K562 (cell line): ENCODE measurements at regions not wholly inside any gene's neighbourhood (a gene's known extent, or its start where the extent isn't known, plus 50 kb on each side); places are given as distances from the start of the nearest gene placed in this dataset.

ENCODE experiments used
- ATAC-seq: fragments of 200-7000 bp; cut with Tn5 transposase; 3 replicates; pipeline ENCODE4 v1.9.1; 2020; ENCODE audit warnings: moderate library complexity
- BruUV-seq: library from RNA; stranded (reverse); fragments of 400-500 nt; replicated peaks from 2 replicates; lab custom pipeline; 2021; lab: Mats Ljungman, UMichigan
- CTCF ChIA-PET: fragments of 300-600 bp; formaldehyde crosslinking; extraction: SDS; loops from one replicate; lab custom pipeline; 2021; ENCODE audit warnings: low intra/inter-chr PET ratio; lab: Yijun Ruan, JAX
- POLR2A ChIA-PET: fragments of 300-600, 350-650 bp; sonication (Branson Sonifier 250); formaldehyde crosslinking; extraction: SDS; loops from one replicate; lab custom pipeline; 2021; ENCODE audit warnings: antibody characterized with exemption, inconsistent platforms; lab: Yijun Ruan, JAX
- DNase-seq, 4 experiments: peaks; one replicate each; pipeline versions ENCODE4 v3.0.0 to v3.0.0-alpha.2; 2011 to 2018; ENCODE audit warnings: low spot score in 3 of 4, mixed read lengths in 3 of 4; ENCODE audit errors: extremely low read depth in 1 of 4
- FAIRE-seq: peaks from 2 replicates; lab custom pipeline; 2011; peaks lifted over from hg19 to GRCh38; lab: Jason Lieb, UNC
- H2AFZ ChIP-seq: 2 replicates; pipeline ENCODE4 v1.6.0; 2011; ENCODE audit warnings: low read depth, low read length, control low read depth, inconsistent platforms
- H3K27ac ChIP-seq: fragments of 200-600 bp; 3 replicates; pipeline ENCODE4 v1.8.0; 2011; ENCODE audit warnings: low read depth, mild to moderate bottlenecking, control low read depth, inconsistent platforms, low read length, moderate library complexity, mixed read lengths; ENCODE audit errors: extremely low read depth
- H3K27me3 ChIP-seq, 2 experiments: fragments of 300-600 bp in 1 of 2; 2 replicates in 1 of 2; 3 replicates in 1 of 2; pipeline versions ENCODE4 v1.6.0 to v1.8.0; 2011; ENCODE audit warnings: inconsistent platforms in 2 of 2, low read length in 2 of 2, mild to moderate bottlenecking in 1 of 2, mixed read lengths in 1 of 2, moderate library complexity in 1 of 2; ENCODE audit not compliant: control insufficient read depth in 2 of 2, insufficient read depth in 2 of 2
- H3K36me3 ChIP-seq: fragments of 300-600 bp; 3 replicates; pipeline ENCODE4 v1.8.0; 2011; ENCODE audit warnings: mild to moderate bottlenecking, low read length, inconsistent platforms; ENCODE audit not compliant: control insufficient read depth, insufficient read depth
- H3K4me1 ChIP-seq, 2 experiments: fragments of 200-600 bp in 1 of 2; replicated peaks in 1 of 2; 2 replicates in 1 of 2; 3 replicates in 1 of 2; pipeline versions ENCODE4 v1.5.1 to v1.8.0; 2011; ENCODE audit warnings: inconsistent platforms in 2 of 2, low read length in 2 of 2, mild to moderate bottlenecking in 1 of 2, mixed read lengths in 1 of 2, moderate library complexity in 1 of 2; ENCODE audit not compliant: control insufficient read depth in 2 of 2, insufficient read depth in 2 of 2
- H3K4me2 ChIP-seq: 2 replicates; pipeline ENCODE4 v1.6.1; 2011; ENCODE audit warnings: low read length, control low read depth, inconsistent platforms, mixed read lengths; ENCODE audit not compliant: insufficient read depth
- H3K4me3 ChIP-seq: fragments of 200-600 bp; sonication (generic), shearing (Covaris generic); 2 replicates; pipeline ENCODE4 v1.5.1; 2016; ENCODE audit warnings: control low read depth, inconsistent platforms
- H3K79me2 ChIP-seq: fragments of 200-600 bp; 3 replicates; pipeline ENCODE4 v1.8.0; 2011; ENCODE audit warnings: low read length, inconsistent platforms; ENCODE audit not compliant: control insufficient read depth, insufficient read depth
- H3K9ac ChIP-seq, 2 experiments: 2 replicates each; pipeline versions ENCODE4 v1.6.0 to v1.6.1; 2011; ENCODE audit warnings: low read depth in 2 of 2, low read length in 2 of 2, control low read depth in 1 of 2, inconsistent platforms in 1 of 2, mild to moderate bottlenecking in 1 of 2, mixed read lengths in 1 of 2; ENCODE audit not compliant: insufficient read depth in 1 of 2
- H3K9me1 ChIP-seq: one replicate; pipeline ENCODE4 v1.6.0; 2011; ENCODE audit warnings: inconsistent platforms, mild to moderate bottlenecking, low read length, moderate library complexity; ENCODE audit not compliant: control insufficient read depth, insufficient read depth
- H3K9me3 ChIP-seq: replicated peaks from 2 replicates; pipeline ENCODE4 v1.5.1; 2011; ENCODE audit warnings: low read depth, low read length, inconsistent platforms; ENCODE audit not compliant: control insufficient read depth, insufficient read depth
- H4K20me1 ChIP-seq: replicated peaks from 2 replicates; pipeline ENCODE4 v1.6.1; 2011; ENCODE audit warnings: low read length, inconsistent platforms, mixed read lengths; ENCODE audit not compliant: control insufficient read depth, insufficient read depth
- ETV6 ChIP-seq, 3 experiments: fragments of 150-350 bp in 1 of 3; sonication (generic) in 1 of 3; formaldehyde crosslinking in 1 of 3; IDR thresholded peaks; 2 replicates each; pipeline versions ENCODE4 v1.6.1 to v1.8.0; 2014 to 2022; ENCODE audit warnings: borderline replicate concordance in 2 of 3, low read depth in 2 of 3, antibody characterized with exemption in 1 of 3, low read length in 1 of 3, mild to moderate bottlenecking in 1 of 3, missing genetic modification reagents in 1 of 3
- GTF3C2 ChIP-seq: IDR thresholded peaks from 3 replicates; pipeline ENCODE4 v1.6.1; 2011; ENCODE audit warnings: borderline replicate concordance, mild to moderate bottlenecking, moderate library complexity; ENCODE audit not compliant: insufficient read length; ENCODE audit errors: extremely low read depth
- HDAC6 ChIP-seq: IDR thresholded peaks from 2 replicates; pipeline ENCODE4 v1.6.1; 2012; ENCODE audit warnings: low read depth, mild to moderate bottlenecking, control low read depth, inconsistent platforms, low read length, moderate library complexity
- HMGXB4 ChIP-seq: sonication (generic); formaldehyde crosslinking; IDR thresholded peaks from 2 replicates; pipeline ENCODE4 v1.8.1; 2023; ENCODE audit warnings: mild to moderate bottlenecking, missing genetic modification reagents
- HNRNPL ChIP-seq: fragments of 200-400 bp; formaldehyde crosslinking; IDR thresholded peaks from 2 replicates; pipeline ENCODE4 v1.6.1; 2017; ENCODE audit warnings: low read depth, mild to moderate bottlenecking, low read length
- JUND ChIP-seq, 2 experiments: IDR thresholded peaks; 2 replicates in 1 of 2; 3 replicates in 1 of 2; pipeline ENCODE4 v1.6.1; 2011; ENCODE audit warnings: borderline replicate concordance in 2 of 2, low read depth in 2 of 2, low read length in 2 of 2, improper control_type of control experiment in 1 of 2, missing biosample characterization in 1 of 2, missing genetic modification characterization in 1 of 2, missing genetic modification reagents in 1 of 2
- MEIS2 ChIP-seq: fragments of 450-650 bp; IDR thresholded peaks from 2 replicates; pipeline ENCODE4 v1.6.1; 2014; ENCODE audit warnings: mild to moderate bottlenecking; ENCODE audit not compliant: partially characterized antibody
- NBN ChIP-seq: fragments of 450-650 bp; IDR thresholded peaks from 2 replicates; pipeline ENCODE4 v1.6.1; 2016; ENCODE audit warnings: low read depth, mild to moderate bottlenecking
- SNAPC5 ChIP-seq: fragments of 250-450 bp; sonication (Bioruptor Pico); IDR thresholded peaks from 2 replicates; pipeline ENCODE4 v1.8.0; 2021; ENCODE audit warnings: moderate library complexity, mild to moderate bottlenecking, inconsistent platforms
- USF1 ChIP-seq: sonication (generic); formaldehyde crosslinking; IDR thresholded peaks from 2 replicates; pipeline ENCODE4 v1.9.0; 2022; ENCODE audit warnings: mild to moderate bottlenecking, missing genetic modification reagents
- ZNF277 ChIP-seq: fragments of 250-450 bp; sonication (Bioruptor Pico); IDR thresholded peaks from 2 replicates; pipeline ENCODE4 v1.8.0; 2022; ENCODE audit warnings: inconsistent platforms, mild to moderate bottlenecking, moderate library complexity, borderline replicate concordance
- ZNF551 ChIP-seq: fragments of 250-450 bp; sonication (Bioruptor Pico); IDR thresholded peaks from 2 replicates; pipeline ENCODE4 v1.5.0; 2021; ENCODE audit warnings: mild to moderate bottlenecking, moderate library complexity
- WGBS: fragments of 100-300 bp; shearing (Covaris generic); methylation state at CpG from one replicate; pipeline ENCODE4 v1.1.6; 2016; ENCODE audit warnings: low coverage, mixed read lengths; ENCODE audit not compliant: insufficient coverage; ENCODE audit errors: missing lambda C conversion rate; 5-methylcytosine and 5-hydroxymethylcytosine counted together
- in situ Hi-C: fragments of 300-500 bp; cut with MboI; formaldehyde crosslinking; loops from 4 replicates; pipeline ENCODE4 v1.15.0; 2018; ENCODE audit warnings: inconsistent platforms, mixed read lengths
- intact Hi-C: fragments of 100-400 bp; cut with micrococcal nuclease; formaldehyde crosslinking; loops from 2 replicates; pipeline ENCODE4 v1.14.2; 2022

- no peak overlapping the region for H3K4me3 ChIP-seq
- no peak for FAIRE-seq
- no peak overlapping the region for H2AFZ ChIP-seq
- no peaks in the 10 kb centered on the region for H3K9me1 ChIP-seq
- no peaks in the 10 kb centered on the region; the same call in 1 of the 2 replicates for H4K20me1 ChIP-seq
- H3K27me3 ChIP-seq, result peaks cover 10 to 13% of the 10 kb centered on the region in 2 experiments
- ChIA-PET CTCF (no interaction called here), POLR2A (no interaction called here)
- WGBS, result 1% methylated on average over 9 of the region's 9 CpGs
- H3K9ac ChIP-seq, result no peak overlapping the region
- ATAC-seq, result no peak
- H3K4me1 ChIP-seq, result no peaks in the 10 kb centered on the region
- H3K36me3 ChIP-seq, result no peaks in the 10 kb centered on the region
- no peaks in the 10 kb centered on the region for H3K79me2 ChIP-seq
- H3K9me3 ChIP-seq, result no peaks in the 10 kb centered on the region
- H3K4me2 ChIP-seq, result no peak overlapping the region
- in situ Hi-C loops, result no loop called here
- BruUV-seq, result no TSS peak
- no peak overlapping the region for H3K27ac ChIP-seq
- intact Hi-C loops, result no loop called here
- DNase-seq, result no peak
- TF ChIP-seq SNAPC5 (CRISPR knock-in tag), result no peak
- no peak for TF ChIP-seq ETV6 (IDR thresholded peaks at IDR 0.05; ENCODE audit: borderline replicate concordance in 1 of 2, low read depth in 2 of 2, low read length in 1 of 2)
- TF ChIP-seq ETV6 (CRISPR knock-in tag; IDR thresholded peaks at IDR 0.05; ENCODE audit: borderline replicate concordance), result no peak
- no peak for TF ChIP-seq HNRNPL
- no peak for TF ChIP-seq HMGXB4 (CRISPR knock-in tag)
- no peak for TF ChIP-seq GTF3C2
- no peak for TF ChIP-seq ZNF277 (CRISPR knock-in tag)
- no peak for TF ChIP-seq NBN
- no peak for TF ChIP-seq HDAC6
- no peak for TF ChIP-seq USF1 (CRISPR knock-in tag)
- TF ChIP-seq JUND (IDR thresholded peaks at IDR 0.05; ENCODE audit: borderline replicate concordance, low read depth, low read length), result no peak
- no peak for TF ChIP-seq JUND (tag; IDR thresholded peaks at IDR 0.05; ENCODE audit: borderline replicate concordance, low read depth, low read length)
- TF ChIP-seq MEIS2, result no peak
- no peak for TF ChIP-seq ZNF551
Observed at GRCh38 chr11:20310137-20310536, 53.4 kb upstream of the HTATIP2 start.
